ENCODE measurements at regions not wholly inside any gene's neighbourhood (a gene's known extent, or its start where the extent isn't known, plus 50 kb on each side); places are given as distances from the start of the nearest gene placed in this dataset.
"Not testable (repeated sequence)": the region's sequence is repeated elsewhere in the genome, so short reads cannot be mapped to it uniquely, and the experiment has no call there.

DNA sequence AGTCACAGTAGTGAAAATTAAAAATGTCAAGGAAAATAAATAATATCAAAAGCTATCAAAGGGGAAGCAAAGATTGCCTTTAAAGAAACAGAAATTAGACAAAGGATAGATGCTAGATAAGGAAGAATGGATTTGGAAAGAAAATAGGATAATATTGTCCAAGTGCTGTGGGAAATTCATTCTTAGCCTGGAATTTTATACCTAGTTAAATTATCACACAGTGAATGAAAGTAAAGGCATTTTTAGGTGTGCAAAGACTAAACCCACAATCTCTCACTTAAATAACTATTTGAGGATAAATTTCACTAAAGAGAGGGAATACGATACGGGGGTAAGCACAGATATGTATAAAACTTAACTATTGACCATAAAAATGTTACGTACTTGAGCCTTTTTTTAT lies 511.1 kb downstream of the TMEM135 start:
- no peak for DNase-seq

DNA sequence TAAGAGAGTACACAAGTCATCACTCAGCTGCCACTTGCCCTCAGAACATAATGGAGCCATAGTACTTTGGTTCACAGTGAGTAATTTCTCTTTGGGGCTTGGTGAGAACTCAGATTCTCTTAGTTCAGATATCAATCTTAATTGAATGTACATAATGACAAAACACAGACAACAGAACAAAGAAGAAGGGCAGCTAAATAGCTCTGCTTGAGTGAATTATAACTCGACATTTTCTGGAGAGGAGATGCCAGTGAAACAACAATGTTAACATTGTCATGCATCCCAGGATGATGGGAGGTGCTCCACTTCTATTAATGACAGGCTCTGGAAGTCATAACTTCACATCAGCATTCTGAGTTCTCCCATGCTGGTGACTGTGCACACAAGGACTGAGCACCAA lies 508.1 kb downstream of the TMEM135 start:
- DNase-seq = no peak

DNA sequence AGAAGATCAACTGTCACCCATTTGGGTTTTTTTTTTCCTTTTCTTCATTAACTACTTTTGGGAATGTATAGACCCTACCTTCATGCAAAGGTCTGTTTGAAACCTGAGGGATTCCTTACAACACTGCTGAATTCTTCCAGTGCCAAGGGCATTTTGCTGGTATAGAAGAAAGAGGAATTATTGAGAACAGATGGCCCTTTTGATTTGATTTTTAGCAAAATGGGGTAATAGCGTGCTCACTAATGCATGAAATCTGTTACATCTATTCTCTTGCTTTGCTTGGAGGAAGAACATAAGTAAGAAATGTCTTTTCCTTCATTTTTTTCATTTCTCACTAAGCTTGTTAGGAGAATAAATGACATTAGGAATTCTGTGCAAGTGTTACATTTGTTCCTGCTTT lies 501.9 kb downstream of the TMEM135 start:
- no peak for DNase-seq

DNA sequence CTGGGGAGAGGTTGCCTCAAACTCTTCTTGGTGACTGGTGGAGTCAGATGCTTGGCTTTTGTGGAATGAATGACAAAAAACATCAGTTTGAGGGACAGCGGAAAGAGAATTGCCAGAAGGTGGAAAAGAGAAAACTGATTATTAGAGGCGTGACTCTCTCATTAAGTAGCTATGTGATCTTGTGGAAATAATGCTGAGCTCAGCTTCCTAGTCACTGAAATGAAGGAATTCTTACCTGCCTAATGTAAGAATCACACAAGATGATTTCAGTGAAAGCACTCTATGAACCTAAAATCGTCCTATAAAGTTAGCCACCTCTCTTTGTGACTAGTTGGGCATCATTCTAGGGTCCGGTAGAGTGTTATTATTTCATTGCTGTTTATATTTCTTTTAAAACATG lies 498.8 kb downstream of the TMEM135 start:
- no peak for DNase-seq

- no peak for DNase-seq
These were observed 498.3 kb downstream of the TMEM135 start for GRCh38 chr11:87536016-87536415.

DNA sequence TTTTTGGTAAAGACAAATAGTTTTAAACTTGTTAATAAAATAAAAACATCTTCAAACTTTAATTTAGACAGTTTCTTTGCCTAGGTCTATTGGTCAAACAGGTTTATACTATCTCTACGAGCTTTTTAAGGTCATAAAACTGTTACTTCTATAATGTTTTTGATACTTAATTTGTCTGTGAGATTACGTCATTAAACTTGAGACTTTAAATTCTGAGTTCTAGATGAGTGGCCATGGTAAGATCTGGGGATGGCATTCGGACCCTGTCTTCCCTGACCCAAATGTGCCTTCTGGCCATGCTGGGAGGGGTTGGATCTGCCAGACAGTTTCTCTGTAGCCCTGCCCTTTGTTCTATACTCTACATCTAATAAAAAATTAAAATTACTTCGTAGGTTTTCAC lies 497.8 kb downstream of the TMEM135 start:
- no peak for DNase-seq

- not testable (repeated sequence) for DNase-seq
These were observed 494.1 kb downstream of the TMEM135 start for GRCh38 chr11:87531835-87532234.

DNA sequence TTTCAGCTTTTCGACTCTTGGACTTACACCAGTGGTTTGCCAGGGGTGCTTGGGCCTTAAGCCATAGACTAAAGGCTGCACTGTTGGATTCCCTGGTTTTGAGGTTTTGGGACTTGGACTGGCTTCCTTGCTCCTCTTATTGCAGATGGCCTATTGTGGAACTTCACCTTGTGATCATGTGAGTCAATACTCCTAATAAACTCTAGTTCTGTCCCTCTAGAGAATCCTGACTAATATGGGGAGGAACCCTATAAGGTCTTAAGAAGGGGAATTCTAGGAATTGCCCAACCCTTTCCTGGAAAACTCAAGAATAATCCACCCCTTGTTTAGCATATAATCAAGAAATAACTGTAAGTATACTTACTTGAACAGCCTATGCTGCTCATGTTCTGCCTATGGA lies 491.8 kb downstream of the TMEM135 start:
- DNase-seq = no peak

DNA sequence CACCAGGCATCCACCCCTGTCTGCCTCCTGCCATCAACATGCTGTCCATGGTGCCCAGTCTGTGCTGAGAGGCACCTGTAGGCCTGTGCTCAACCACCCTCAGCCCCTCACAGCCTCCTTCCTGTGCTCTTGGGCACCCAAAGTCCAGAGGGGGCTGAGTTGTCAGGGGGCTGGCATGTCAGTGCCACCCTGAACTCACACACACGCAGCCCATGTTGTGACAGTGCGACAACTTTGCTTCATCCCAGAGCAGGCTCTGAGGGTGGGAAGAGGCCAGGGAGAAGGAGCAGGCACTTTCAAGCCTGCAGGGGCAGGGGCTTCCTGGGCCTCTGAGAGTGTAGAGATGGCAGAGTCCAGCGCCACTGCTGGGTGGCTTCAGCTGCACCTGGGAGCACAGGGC lies 491.0 kb downstream of the TMEM135 start:
- DNase-seq = no peak

DNA sequence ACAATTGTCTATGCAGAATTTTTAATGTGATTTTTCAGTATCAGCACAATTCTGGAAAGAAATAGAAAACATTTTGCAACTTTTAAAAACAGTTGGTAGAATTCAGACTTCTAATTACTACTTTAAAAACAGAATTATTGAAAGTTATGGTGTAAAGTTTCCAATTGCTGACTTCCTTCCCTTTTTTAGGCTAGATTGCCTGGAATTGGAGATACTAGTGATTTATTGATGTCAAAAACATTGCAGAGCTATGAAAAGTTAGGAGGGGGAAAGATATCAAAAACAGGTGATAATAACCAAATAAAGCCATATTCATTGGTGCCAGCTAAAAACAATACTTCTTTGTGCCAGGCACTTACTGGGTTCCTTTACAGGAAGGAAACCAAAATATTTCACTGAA lies 485.5 kb downstream of the TMEM135 start:
- no peak for DNase-seq

- DNase-seq = no peak
These were observed 480.5 kb downstream of the TMEM135 start for GRCh38 chr11:87518266-87518665.

- no peak for DNase-seq
These were observed 479.6 kb downstream of the TMEM135 start for GRCh38 chr11:87517351-87517750.

- not testable (repeated sequence) for DNase-seq
These were observed 470.0 kb downstream of the TMEM135 start for GRCh38 chr11:87507722-87508121.

- DNase-seq = not testable (repeated sequence)
These were observed 469.2 kb downstream of the TMEM135 start for GRCh38 chr11:87506946-87507345.

GRCh38 chr11:87501388-87501787 lies 463.7 kb downstream of the TMEM135 start:
- DNase-seq = no peak

- not testable (repeated sequence) for DNase-seq
These were observed 457.2 kb downstream of the TMEM135 start for GRCh38 chr11:87494936-87495335.

DNA sequence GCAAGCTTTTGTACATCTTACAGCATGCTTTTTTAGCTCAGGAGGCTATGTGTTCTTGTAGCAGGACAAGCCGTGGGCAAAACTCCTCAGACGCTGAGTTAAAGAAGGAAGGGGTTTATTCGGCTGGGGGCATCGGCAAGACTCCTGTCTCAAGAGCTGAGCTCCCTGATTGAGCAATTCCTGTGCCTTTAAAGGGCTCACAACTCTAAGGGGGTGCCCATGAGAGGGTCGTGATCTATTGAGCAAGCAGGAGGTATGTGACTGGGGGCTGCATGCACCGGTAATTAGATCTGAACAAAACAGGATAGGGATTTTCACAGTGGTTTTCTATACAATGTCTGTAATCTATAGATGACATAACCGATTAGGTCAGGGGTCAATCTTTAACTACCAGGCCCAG lies 456.3 kb downstream of the TMEM135 start:
- DNase-seq = not testable (repeated sequence)

DNA sequence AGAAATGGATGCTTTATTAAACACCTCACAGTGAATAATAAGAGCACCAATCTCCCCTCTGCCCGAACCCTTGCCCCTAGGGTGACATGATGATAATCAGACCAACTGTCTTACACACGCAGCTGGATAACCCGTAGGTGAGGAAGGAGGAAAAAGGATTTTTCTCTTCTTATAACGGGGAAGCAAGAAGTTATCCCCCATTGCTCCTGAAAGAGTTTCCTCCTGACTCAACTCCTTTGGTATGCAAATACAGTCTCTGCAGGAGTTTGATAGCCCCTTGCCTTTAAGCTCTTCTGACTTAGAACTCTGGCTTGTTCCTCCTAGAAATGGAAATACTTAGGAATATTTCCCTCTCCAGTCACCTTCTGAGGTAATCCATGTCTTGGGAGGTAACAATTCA lies 455.8 kb downstream of the TMEM135 start:
- DNase-seq = no peak

DNA sequence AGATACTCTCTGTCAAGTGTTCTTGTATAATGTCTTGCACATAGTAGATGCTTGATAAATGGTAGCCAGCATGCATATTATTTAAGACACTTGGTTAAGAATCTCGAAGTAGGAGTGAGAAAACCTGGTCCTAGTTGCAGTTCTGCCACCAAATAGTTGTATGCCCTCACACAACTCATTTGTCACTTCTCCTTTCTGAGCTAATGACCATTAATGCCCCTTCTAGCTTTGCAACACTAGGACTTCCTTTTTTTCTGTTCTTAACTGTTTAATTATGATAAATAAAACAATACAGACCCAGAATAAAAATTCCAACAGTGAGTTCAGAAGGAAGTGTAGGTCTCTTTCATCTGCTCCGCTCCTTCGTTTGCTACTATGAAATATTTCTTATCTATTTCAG lies 453.6 kb downstream of the TMEM135 start:
- DNase-seq = no peak

DNA sequence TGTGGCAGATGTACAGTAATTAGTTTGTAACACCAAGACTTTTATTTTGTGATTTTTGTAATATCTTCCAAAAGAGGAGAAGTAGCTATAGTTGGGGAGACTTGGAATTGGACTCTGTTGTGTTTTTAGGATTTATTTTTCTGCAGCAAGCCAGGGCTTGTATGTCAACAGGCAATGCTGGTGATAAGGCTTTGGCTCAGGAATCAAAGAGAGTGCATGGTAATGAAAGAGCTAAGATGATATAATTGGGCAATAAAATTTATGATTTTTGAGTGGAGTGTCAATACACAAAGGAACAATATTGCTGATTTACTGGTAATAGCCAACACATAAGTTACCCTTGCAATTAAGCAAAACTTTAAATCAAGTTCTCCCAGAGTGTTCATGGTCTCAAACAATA lies 452.9 kb downstream of the TMEM135 start:
- DNase-seq = no peak

DNA sequence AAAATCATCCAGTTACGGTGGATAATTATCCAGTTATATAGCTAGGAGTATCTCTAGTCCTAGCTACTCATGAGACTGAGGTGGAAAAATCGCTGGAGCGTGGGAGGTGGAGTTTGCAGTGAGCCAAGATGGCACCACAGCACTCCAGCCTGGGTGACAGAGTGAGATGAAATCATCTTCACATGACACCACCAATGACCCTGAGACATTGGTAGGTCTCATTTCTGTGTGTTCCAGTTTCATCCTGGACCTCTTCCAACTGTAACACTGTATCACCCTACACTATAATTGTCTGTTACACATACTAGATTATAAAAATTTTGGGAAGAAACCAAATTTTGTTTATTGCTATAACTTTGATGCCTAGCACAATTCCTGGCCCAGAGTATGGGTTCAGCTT lies 446.8 kb downstream of the TMEM135 start:
- DNase-seq = no peak

DNA sequence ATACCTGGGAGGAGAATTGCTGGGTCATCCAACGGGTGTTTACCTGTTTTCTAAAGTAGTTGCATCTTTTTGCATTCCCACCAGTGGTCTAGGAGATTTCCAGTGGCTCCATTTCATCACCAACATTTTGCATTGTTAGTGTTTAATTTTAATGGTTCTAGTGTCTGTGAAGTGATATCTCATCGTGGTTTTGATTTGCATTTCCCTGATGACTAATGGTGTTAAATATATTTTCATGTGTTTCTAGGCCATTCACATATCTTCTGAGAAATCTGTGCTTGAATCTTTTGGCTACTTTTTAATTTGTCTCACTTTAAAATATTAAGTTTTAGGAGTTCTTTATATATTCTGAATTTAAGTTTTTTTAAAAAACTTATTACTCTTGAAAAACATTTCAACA lies 439.6 kb downstream of the TMEM135 start:
- DNase-seq = no peak

GRCh38 chr11:87473174-87473573 lies 435.4 kb downstream of the TMEM135 start:
- DNase-seq = no peak

GRCh38 chr11:87466223-87466622 lies 428.5 kb downstream of the TMEM135 start:
- peak; percentile 73 for DNase-seq

DNA sequence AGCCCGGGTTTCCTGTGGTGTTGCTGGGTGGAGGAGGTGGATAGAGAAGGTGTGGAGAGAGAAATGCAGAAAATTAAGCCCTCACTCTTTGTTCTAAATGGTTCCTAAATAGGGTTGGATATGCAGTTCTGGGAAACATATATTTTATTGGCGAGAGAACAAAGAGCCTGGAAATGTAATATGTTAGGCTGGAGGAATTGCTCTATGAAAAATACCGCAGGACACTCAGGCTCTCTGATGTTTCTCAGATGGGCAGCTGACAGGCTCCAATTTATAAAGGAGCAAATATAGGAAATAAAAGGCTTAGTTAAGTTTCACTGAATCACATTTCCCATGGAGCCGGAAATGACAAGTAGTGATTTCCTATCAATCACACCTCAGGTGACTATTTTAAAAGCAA lies 428.0 kb downstream of the TMEM135 start:
- no peak for DNase-seq
